GF-D8 (cell line): ENCODE measurements at regions not wholly inside any gene's neighbourhood (a gene's known extent, or its start where the extent isn't known, plus 50 kb on each side); places are given as distances from the start of the nearest gene placed in this dataset.

Experiments
- DNase-seq: peaks from one replicate; lab custom pipeline; 2025; lab: John Stamatoyannopoulos, UW

DNA sequence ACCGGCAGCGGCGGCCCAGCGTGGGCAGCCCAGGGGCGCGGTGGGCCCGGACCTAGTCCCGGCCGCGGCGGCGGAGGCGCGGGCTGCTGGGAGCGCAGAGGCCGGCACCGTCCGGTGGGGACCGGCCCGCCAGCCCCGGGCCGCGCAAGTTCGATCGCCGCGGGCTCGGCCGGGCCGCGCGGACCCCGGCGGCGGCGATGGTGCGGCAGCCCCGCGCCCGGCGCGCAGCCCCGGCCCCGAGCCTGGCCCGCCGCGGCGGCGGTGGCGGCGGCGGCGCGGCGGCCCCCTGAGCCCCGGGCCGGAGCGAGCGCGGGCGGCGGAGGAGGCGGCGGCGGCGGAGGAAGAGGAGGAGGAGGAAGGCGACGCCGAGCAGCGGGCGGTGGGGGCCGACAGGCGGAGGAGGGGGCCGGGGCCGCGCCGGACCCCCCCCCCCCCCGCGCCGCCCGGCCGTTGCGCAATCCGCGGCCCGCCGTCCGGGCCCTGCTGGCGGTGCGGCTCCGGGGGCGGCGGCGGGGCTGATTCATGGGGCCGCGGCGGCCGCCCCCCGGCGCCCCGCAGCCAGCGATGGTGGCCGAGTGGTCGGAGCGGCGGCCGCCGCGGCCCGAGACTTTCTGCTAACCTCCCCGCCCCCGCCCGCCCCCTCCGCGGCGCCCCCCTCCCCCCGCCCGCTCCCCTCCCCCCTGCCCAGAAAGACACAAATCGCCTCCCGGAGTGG is 1251.9 kb downstream of the BRD1 start:
- no peak for DNase-seq

DNA sequence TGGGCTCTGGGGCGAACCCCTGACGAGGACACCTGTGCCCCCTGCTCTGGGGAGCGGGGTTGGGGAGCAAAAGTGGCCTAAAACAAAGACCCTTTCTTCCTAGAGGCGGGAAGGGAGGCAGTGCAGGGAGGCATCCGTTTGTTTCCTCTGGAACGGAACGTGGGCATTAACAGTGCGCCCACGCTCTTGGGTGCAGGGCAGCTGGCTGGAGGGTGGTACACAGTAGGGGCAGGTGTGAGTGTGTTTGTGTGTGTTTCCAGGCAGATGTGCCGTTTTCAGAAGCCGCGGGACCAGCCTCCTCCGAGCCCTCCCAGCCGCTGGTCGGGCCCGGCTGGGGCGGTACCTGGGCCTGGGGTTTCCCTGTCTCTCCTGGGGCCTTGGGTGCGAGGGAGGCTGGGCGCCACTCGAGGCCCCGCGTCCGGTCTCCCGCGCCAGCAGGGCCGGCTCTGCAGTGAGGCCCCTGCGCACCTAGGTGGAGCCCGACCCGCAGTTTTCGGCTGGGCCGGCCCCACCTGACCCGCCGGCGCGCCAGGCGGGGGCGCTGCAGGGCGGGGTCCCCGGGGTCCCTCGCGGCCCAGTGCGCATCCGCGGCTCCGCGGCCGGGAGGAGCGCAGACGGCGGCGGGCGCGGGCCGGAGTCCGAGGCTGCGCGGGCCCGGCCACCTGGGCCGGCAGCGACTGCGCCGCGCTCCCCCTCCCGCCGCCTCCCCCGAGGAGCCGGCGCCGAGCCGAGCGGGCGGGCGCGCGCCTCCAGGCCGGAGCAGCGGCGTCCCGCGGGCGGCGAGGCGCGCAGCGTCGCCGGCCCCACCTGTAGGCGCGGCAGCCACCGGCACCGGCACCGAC is 1252.7 kb downstream of the BRD1 start:
- no peak for DNase-seq

DNA sequence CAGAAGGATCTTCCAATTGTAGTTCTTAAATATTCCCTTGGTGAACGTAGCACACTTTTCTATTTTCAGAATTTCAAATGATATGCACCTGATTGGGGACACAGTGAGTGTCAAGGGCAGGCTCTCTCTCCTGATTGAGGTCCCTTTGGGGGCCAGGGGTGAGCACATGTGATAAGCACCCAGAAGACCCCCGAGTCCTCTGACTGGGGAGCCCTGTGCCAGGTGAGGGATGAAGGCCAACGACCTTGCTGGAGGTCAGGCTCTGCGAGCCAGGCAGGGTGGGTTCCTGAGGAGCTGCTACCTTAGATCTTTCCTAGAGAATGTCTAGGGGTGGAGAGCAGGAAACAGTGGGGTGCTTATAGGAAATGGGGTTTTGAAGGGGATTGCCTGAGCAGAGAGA is 1253.9 kb downstream of the BRD1 start:
- no peak for DNase-seq

DNA sequence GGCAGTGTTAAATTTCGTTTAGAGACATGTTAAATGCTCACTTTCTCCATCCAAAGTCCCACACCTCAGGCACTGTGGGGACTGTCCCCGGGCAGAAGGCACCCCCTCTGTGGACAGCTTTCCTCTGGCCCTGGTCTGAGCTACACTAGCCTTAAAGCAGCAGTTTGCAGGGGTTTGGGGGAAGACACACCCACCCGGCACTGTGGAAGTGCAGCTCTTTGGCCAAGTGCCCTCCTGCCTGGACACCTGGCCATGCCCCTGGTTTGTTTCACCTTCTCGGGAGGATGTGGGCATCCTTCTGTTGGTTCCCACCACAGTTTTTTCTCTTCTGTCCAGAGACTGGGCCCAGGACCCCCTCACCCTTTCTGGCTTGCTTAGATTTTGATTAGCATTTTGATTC is 1254.7 kb downstream of the BRD1 start:
- no peak for DNase-seq

DNA sequence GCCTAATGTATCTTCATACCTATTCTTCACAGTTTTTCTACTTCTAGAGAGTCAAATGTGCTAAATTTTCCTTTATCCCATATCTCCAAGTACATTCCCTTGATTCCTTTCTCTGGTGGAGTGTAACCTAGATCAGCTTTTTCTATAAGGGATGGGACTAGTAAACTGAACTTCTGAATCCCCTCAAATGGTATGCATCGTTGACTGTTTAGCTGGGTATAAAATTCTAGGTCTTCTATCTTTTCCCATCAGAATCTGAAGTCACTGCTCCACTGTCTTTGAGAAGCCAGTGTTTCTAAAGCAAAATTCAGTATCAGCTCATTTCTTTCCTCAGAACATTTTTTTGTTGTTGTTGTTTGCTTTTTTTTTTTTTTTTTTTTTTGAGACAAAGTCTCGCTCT is 1256.8 kb downstream of the BRD1 start:
- no peak for DNase-seq

DNA sequence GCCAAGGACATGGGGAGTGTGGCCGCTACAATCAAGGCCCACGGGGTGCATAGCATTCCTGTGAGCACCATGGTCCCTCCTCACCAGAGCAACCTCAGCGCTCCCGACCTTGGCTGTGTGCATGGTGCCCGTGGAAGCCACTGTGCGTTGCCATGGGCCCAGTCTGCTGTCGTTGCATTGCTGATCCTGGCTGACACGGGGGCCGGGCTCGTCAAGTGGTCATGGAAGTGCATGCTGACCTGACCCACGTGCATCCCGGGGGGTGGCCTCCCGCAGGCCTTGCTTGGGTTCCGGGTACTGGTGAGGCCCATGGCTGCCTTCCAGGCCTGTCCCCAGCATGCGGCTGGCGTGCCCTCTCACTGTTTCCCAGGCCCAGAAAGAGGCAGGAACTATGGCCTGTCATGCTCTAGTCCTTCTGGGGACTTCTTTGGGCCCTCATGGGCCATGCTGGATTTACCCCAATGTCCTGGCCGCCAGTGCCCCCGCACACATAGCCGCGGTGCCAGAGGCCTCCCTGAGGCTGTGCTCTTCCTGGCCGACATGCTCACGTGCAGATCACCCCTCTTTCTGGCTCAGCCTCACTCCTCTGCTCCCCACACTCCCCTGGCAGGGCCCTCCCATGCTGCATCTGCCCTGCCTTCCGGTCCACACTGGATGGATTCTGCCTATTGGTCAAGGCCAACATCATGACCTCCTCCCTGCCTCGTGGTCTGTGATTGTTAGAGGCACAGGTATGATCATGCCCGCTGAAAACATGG is 1258.0 kb downstream of the BRD1 start:
- DNase-seq: no peak

DNA sequence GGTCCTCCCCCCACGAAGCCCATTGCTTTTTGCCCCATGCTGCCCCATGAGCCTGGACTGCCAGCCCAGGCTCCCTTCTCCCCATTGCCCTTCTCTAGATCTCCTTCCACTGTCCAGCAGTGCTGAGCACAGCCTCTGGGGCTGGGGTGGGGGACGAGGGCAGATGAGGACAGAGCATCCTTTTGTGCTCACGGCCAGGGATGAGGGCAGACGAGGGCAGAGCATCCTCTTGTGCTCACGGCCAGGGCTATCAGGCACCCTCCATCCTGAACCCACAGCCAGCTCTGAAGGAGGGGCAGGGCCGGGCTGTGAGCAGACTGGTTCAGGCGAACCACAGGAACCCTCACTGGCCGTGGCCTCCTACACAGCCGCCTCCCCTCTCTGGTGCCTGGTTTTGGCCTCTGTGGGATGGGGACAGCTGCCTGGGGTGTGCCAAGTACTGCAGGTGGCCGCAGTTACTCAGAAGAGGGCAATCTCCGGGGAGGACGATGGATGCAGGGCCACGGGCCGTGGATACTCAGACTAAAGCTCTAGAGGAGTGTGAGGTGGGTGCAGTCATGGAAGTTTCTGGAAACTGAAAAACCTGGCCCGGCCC is 1258.8 kb downstream of the BRD1 start:
- no peak for DNase-seq

DNA sequence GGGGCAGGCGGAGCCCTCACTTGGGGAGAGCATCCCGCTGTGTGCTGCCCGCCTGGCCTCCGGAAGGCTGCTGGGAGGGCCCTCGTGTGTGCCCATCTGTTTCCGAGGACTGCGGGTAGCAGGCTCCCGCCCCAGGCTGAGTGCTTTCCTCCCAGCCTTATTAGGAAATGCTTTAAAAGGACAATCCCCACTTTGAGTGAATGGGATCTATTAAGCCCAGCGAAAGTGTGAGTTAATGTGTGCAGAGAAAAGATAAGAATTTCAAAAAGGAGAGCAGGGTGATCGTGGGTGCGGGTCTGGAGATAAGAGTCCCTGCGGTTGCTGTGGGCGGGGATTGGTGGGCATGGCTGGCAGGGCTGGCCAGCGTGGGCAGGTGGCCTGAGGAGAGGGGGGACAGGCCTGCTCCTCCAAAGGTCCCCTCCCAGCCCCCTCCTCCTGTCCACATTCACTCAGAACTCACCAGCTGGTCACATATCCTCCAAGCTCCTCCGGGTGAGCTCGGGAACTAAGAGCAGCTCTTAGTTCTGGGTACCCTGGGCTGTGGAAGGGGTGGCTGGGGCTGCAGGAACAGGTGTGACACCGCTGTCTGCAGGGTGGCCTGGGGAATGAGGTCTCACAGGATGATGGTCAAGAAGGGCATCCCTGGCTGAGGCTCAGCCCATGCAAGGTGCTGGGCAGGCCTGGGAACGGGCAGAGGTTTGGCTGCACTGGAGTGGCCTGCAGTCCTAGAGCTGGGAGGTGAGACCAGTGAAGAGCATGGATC is 1260.3 kb downstream of the BRD1 start:
- DNase-seq: peak; percentile 21

DNA sequence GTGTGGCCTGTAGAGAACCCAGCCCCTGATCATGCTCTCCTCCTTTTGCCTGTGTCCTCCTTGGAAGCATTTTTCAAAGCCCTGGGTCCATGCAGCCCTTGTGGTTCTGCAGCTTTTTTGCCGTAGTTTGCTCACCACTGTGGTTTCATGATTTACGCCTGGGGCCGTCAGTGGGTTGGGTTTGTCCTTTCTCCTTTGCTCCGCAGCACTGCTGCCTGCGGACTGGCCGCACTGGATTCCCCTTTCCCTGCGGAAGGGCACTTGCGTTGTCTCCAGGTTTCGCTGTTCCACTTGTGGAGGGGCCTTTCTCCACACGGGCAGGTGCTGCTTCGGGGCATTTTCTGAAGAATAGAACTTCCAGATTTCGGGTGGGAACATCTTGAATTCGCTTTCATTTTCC is 1260.9 kb downstream of the BRD1 start:
- no peak for DNase-seq

DNA sequence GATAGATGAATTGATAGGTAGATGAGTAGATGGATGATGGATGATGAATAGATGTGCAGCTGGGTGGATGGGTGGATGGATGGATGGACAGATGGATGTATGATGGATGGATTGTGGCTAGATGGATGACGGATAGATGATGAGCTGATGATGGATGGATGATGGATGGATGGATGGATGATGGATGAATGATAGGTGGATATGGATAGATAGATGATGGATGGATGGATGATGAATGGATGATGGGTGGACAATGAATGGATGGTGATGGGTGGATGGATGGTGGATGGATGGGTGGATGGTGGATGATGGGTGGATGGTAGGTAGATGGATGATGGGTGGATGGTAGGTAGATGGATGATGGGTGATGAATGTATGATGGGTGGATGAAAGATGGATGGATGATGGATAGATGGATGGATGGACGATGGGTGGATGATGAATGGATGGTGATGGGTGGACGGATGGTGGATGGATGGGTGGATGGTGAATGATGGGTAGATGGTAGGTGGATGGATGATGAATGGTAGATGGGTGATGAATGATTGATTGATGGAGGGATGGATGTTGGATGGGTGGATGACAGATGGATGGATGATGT is 1261.7 kb downstream of the BRD1 start:
- DNase-seq: no peak

DNA sequence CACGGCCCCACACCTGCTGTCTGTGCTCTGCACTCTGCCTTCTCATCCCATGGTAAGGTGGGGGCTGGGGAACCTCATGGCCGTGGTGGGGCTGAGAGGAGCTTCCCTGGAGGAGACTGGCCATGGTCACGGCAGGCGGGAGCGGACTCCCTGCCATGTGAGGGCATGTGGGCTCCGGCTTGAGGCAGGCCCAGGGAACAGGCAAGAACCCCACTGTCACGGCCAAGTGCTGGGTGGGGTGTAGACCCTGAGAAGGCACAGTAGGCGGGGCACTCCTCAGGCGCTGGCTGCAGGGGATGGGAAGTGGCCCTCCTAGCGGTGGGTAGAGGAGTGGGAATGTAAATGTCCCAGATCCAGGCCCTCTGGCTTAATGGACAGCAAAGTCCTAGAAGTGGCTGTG is 1262.7 kb downstream of the BRD1 start:
- DNase-seq: no peak

DNA sequence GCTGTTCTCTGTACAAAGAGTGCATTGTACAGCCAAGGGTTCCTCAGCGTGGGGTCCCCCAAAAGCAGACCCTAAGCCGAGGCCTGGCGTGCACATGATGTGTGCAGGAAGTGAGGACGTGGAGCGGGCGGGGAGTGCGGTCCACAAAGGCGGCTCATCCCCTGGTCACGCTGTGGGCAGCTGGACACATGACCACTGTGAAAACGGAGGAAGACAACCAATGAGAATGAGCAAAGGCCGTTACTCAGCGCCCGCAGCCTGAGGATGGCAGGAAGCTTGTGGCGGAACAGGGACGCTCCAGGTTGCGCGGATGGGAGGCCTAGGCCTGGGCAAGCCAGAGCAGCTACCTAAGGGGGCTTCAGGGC is 1263.7 kb downstream of the BRD1 start:
- DNase-seq: no peak

DNA sequence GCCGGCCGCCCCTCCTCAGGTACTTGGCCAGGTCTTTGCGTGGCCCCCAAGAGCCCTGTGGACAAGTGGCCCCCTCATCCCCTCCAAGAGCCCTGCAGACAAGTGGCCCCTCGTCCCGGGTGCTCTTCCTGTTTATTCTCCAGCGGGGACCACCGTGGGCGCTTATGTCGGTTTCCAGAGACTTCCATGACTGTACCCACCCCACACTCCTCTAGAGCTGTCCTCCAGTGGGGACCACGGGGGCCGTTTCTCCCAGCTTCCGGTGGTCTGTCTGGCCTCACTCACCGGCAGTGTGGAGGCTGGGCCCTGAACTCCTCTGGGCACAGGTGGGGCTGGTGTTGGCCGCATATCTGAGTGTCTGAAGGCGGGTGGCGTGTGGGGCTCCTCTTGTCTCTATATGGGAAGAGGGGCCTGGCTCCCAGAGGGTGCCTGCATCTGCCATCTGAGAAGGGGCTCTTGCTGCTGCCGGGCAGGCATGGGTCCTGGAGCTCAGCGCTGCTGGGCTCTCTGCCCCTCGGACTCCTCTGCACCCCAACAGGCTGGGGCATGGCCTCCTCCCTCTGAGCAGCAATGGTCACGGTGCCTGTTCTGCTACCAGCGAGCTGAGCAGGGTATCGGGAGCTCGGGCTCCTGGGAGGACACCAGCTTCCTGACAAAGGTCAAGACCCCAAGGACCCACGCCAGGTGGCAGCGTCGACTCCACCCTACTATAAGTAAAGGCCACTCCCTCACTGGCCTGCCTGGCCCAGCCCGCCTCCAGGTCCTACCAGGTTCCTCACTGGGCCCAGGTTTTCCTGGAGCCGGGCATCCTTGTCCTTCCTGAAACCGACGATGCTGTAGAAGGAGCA is 1264.3 kb downstream of the BRD1 start:
- no peak for DNase-seq

DNA sequence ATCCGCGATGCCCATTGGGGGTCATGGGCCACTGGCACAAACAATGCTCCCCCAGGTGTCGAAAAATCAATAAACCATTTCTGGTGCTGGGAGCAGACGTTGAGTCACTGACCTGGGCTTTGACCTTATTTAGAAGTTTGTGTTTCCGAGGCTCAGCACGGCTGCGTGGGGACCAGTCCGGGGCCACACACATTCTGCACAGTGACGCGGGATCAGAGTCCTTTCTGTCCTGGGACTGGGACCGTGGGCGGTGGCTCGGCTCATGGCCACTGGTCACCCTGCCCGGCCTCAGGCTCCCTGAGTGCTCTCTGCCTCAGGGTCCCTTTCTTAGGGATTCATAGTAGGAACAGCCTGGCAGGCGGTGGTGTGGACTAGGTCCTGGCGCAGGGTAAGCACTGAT is 1266.0 kb downstream of the BRD1 start:
- no peak for DNase-seq

DNA sequence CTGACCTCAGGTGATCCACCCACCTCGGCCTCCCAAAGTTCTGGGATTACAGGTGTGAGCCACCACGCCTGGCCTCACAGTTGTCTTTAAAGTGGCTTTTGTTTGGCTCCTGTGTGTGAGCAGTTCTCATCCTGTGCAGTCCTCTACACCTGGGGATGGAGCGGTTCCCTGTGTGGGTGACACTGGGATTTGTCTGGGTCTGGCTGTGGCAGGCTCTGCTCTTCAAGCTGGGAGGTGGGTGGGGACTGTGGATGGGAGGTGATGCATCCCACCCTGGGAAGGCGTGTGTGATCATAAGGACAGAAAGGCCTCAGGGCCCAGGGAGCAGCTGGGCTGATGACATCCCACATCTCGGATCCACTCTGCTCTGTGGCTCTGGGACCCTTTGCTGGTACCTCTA is 1266.8 kb downstream of the BRD1 start:
- no peak for DNase-seq

DNA sequence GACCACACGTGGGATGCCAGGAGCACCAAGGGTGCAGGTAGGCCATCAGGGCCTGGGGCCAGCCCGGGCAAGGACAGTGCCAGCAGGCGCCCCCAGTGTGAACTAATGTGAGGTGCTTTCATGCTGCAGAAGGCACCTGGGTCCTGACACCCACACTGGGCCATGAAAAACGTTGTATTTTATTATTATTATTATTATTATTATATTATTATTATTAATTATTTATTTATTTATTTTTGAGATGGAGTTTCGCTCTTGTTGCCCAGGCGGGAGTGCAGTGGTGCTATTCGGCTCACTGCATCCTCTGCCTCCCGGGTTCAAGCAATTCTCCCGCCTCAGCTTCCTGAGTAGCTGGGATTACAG is 1267.3 kb downstream of the BRD1 start:
- no peak for DNase-seq

DNA sequence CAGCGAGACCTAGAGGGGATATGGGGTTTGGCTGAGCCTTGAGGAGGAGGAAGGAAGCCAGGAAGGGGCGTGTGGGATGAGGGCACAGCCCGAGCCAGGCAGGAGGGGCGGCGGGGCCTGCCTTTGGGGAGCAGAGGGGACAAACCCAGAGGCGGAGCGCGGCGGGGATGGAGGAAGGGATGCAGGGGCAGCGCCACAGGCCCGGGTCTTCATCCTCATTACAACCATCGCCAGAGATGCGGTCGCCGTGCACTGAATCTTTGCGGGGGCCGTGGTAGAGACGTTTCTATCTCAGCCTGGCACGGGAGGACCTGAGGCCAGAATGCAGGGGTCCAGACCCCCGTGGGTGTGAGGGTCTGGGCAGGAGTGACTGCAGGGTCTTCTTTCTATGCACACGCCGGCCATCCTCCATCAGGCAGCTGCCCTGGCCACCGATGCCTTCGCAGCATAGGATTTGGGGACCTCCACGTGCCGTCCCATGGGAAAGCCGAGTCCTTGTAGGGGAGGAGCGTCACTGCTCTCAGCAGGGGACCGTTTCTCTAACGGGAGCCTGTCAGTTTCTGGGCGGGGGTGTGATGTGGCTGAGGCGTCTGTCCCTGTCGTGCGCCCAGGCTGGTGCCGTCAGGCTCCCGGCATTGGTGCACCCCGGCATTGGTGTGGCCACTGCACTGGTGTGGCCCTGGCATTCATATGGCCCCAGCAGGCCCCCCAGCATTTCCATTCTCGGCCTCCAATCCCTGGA is 1267.9 kb downstream of the BRD1 start:
- no peak for DNase-seq

DNA sequence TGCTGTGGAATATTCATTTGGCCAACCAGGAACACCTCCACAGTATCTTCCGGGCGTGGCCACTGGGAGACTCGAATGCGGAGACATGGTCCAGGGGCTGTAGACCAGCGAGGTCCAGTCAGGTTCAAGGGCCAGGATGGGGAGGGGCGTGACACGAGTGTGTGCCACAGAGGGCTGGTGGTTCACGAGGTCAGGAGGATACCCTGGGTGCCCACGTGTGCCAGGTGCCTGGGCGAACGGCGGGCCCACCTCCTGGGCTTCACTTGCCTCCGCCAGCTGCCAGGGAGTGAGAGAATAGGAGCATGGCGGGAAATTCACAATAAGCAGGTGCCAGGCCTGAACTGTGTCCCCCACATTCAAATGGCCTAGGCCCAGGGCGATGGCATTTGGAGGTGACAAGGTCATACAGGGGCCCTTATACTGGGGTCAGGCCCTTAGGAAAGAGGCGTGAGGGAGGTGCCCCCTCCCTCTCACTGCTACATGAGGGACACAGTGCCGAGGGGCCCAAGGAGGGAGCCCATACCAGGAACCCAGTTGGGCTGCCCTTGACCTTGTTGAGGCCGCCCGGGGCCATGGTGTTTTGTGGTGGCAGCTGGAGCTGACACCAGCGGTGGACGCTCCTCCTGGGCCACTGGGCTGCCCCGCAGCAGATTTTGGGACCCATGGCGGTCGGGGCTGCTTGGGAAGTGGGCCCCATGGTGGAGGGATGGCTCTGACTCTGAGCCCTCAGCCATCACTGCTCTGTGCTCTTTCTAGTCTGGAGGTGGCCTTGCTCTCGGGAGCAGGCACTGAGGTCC is 1268.9 kb downstream of the BRD1 start:
- DNase-seq: no peak

DNA sequence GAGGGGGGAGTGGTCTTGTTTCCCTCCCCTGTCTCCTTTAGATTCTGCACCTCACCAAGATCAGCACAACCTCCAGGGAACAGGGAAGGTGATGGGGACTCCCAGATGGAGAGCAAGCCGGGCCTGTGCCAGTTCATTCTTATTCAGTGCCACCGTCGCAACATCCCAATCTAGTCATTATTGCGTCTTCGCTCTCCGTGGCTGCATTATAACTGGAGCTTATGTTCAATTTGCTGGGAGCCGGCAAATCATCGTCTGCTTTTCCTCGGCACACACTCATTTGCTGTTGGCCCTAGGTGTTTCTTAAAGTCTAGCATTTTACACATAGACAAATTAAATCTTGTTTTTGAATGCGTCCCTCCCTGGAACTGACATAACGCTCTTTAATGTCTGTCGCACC is 1269.7 kb downstream of the BRD1 start:
- no peak for DNase-seq
